ENCODE measurements at regions not wholly inside any gene's neighbourhood (a gene's known extent, or its start where the extent isn't known, plus 50 kb on each side); places are given as distances from the start of the nearest gene placed in this dataset.

GRCh38 chr4:24121395-24122175 is 231.7 kb upstream of the PPARGC1A start:
- Histone ChIP-seq H3K27me3 (no peaks in the 10 kb centered on the region), H3K36me3 (replicated peaks in 1 of 2) (no peaks in the 10 kb centered on the region), H3K4me1 (replicated peaks in 1 of 2) (no peaks in the 10 kb centered on the region), H3K27ac (no peak overlapping the region), H3K4me3 (no peak overlapping the region), H3K9me3 (replicated peaks in 1 of 3) (no peaks in the 10 kb centered on the region)
- DNase-seq, result no peak
- no peak for TF ChIP-seq POLR2A (IDR thresholded peaks at IDR 0.05)
- no peak for TF ChIP-seq CTCF (IDR thresholded peaks at IDR 0.05)
- 76 to 79% (median 76%) methylated on average over 15 of the region's 15 CpGs for WGBS, 4 donors
- intact Hi-C loops (cut with DNase I), result no loop called here

- no peaks in the 10 kb centered on the region for H3K9me3 ChIP-seq (replicated peaks in 1 of 3)
- WGBS, 4 donors, result 63 to 71% (median 67%) methylated on average over 8 of the region's 8 CpGs
- no peaks in the 10 kb centered on the region for H3K4me1 ChIP-seq (replicated peaks in 1 of 2)
- no peak for TF ChIP-seq CTCF (IDR thresholded peaks at IDR 0.05)
- no peak for TF ChIP-seq POLR2A (IDR thresholded peaks at IDR 0.05)
- H3K4me3 ChIP-seq, result no peak overlapping the region
- H3K27ac ChIP-seq, result no peak overlapping the region
- H3K27me3 ChIP-seq, result no peaks in the 10 kb centered on the region
- DNase-seq, result no peak
- intact Hi-C loops (cut with DNase I), result no loop called here
- H3K36me3 ChIP-seq (replicated peaks in 1 of 2), result no peaks in the 10 kb centered on the region
These were observed 228.1 kb upstream of the PPARGC1A start for GRCh38 chr4:24117975-24118374.

- 55 to 77% (median 62%) methylated on average over 3 of the region's 3 CpGs for WGBS, 4 donors
- Histone ChIP-seq H3K36me3 (replicated peaks in 1 of 2) (no peaks in the 10 kb centered on the region), H3K27me3 (no peaks in the 10 kb centered on the region), H3K4me1 (replicated peaks in 1 of 2) (no peaks in the 10 kb centered on the region), H3K4me3 (no peak overlapping the region), H3K27ac (no peak overlapping the region), H3K9me3 (replicated peaks in 1 of 3) (no peaks in the 10 kb centered on the region)
- no peak for DNase-seq
- intact Hi-C loops (cut with DNase I), result no loop called here
- TF ChIP-seq POLR2A (IDR thresholded peaks at IDR 0.05), result no peak
- no peak for TF ChIP-seq CTCF (IDR thresholded peaks at IDR 0.05)
These were observed 226.3 kb upstream of the PPARGC1A start for GRCh38 chr4:24116107-24116506.

GRCh38 chr4:24114919-24115500 is 225.2 kb upstream of the PPARGC1A start:
- Histone ChIP-seq H3K27me3 (no peaks in the 10 kb centered on the region), H3K36me3 (replicated peaks in 1 of 2) (no peaks in the 10 kb centered on the region), H3K27ac (no peak overlapping the region), H3K4me3 (no peak overlapping the region), H3K4me1 (replicated peaks in 1 of 2) (no peaks in the 10 kb centered on the region), H3K9me3 (replicated peaks in 1 of 3) (no peaks in the 10 kb centered on the region)
- intact Hi-C loops (cut with DNase I), result no loop called here
- DNase-seq, result no peak
- TF ChIP-seq CTCF (IDR thresholded peaks at IDR 0.05) (no peak), POLR2A (IDR thresholded peaks at IDR 0.05) (no peak)
- 76 to 80% (median 78%) methylated on average over 8 of the region's 8 CpGs for WGBS, 4 donors
